Keratinocyte (primary cell): ENCODE measurements at regions not wholly inside any gene's neighbourhood (a gene's known extent, or its start where the extent isn't known, plus 50 kb on each side); places are given as distances from the start of the nearest gene placed in this dataset.

Experiments used
- DNase-seq: peaks from one replicate; pipeline ENCODE4 v3.0.0-alpha.2; 2011; ENCODE audit warnings: low read depth, missing footprints, low spot score
- FAIRE-seq: peaks from 2 replicates; lab custom pipeline; 2011; peaks lifted over from hg19 to GRCh38; lab: Jason Lieb, UNC
- H2AFZ ChIP-seq: 2 replicates; pipeline ENCODE4 v1.6.0; 2012; ENCODE audit warnings: low read length, control low read depth, inconsistent platforms; ENCODE audit not compliant: control insufficient read depth
- H3K27ac ChIP-seq: 2 replicates; pipeline ENCODE4 v1.5.1; 2011; ENCODE audit warnings: low read length; ENCODE audit not compliant: control insufficient read depth, insufficient read depth
- H3K27me3 ChIP-seq: 3 replicates; pipeline ENCODE4 v1.6.0; 2011; ENCODE audit warnings: low read length; ENCODE audit not compliant: control insufficient read depth, insufficient read depth; ENCODE audit errors: extremely low read depth
- H3K36me3 ChIP-seq, 2 experiments: 2 replicates in 1 of 2; 3 replicates in 1 of 2; pipeline ENCODE4 v1.5.1; 2011; ENCODE audit warnings: low read length in 2 of 2, mild to moderate bottlenecking in 1 of 2; ENCODE audit not compliant: control insufficient read depth in 2 of 2, insufficient read depth in 2 of 2; ENCODE audit errors: extremely low read depth in 1 of 2
- H3K4me1 ChIP-seq: 3 replicates; pipeline ENCODE4 v1.5.1; 2011; ENCODE audit warnings: low read length; ENCODE audit not compliant: control insufficient read depth, insufficient read depth; ENCODE audit errors: extremely low read depth
- H3K4me2 ChIP-seq: 3 replicates; pipeline ENCODE4 v1.6.0; 2011; ENCODE audit warnings: low read depth, low read length; ENCODE audit not compliant: control insufficient read depth, insufficient read depth; ENCODE audit errors: extremely low read depth
- H3K4me3 ChIP-seq, 3 experiments: fragments of 200-600 bp in 1 of 3; sonication (generic) in 1 of 3; 2 replicates in 2 of 3; 3 replicates in 1 of 3; pipeline ENCODE4 v1.5.1; 2011 to 2016; ENCODE audit warnings: low read length in 3 of 3, mild to moderate bottlenecking in 3 of 3, control low read depth in 2 of 3, inconsistent platforms in 1 of 3, low read depth in 1 of 3, mixed read lengths in 1 of 3, mixed run types in 1 of 3, moderate library complexity in 1 of 3; ENCODE audit not compliant: control insufficient read depth in 2 of 3, insufficient read depth in 2 of 3; ENCODE audit errors: extremely low read depth in 1 of 3
- H3K79me2 ChIP-seq: 2 replicates; pipeline ENCODE4 v1.6.0; 2012; ENCODE audit warnings: low read length; ENCODE audit not compliant: control insufficient read depth, insufficient read depth
- H3K9ac ChIP-seq: 3 replicates; pipeline ENCODE4 v1.6.0; 2011; ENCODE audit warnings: low read length; ENCODE audit not compliant: control insufficient read depth, insufficient read depth; ENCODE audit errors: extremely low read depth
- H3K9me1 ChIP-seq: 3 replicates; pipeline ENCODE4 v1.6.0; 2011; ENCODE audit warnings: low read length; ENCODE audit not compliant: control insufficient read depth, insufficient read depth; ENCODE audit errors: extremely low read depth
- H3K9me3 ChIP-seq: 2 replicates; pipeline ENCODE4 v1.5.1; 2012; ENCODE audit warnings: low read depth, low read length; ENCODE audit not compliant: control insufficient read depth
- H4K20me1 ChIP-seq: 3 replicates; pipeline ENCODE4 v1.6.0; 2011; ENCODE audit warnings: low read length; ENCODE audit not compliant: control insufficient read depth, insufficient read depth; ENCODE audit errors: extremely low read depth
- EZH2 ChIP-seq: IDR thresholded peaks from one replicate; pipeline ENCODE4 v1.6.1; 2012; ENCODE audit warnings: inconsistent platforms, mild to moderate bottlenecking, low read length, moderate library complexity
- dilution Hi-C: fragments of 300-500 bp; cut with MboI; formaldehyde crosslinking; loops from one replicate; pipeline ENCODE4 v1.7.0; 2020; ENCODE audit warnings: low sequenced_read_pairs; ENCODE audit not compliant: extremely low pct_ligation_motif_present
- TF ChIP-seq, protein P1 (sequence below), 3 experiments: IDR thresholded peaks in 1 of 3; conservative IDR thresholded peaks in 1 of 3; optimal IDR thresholded peaks in 1 of 3; 2 replicates in 2 of 3; 3 replicates in 1 of 3; pipeline versions ENCODE3 to v1.5.1; 2011; ENCODE audit warnings: low read length in 3 of 3, mild to moderate bottlenecking in 3 of 3, moderate library complexity in 2 of 3, control low read depth in 1 of 3, inconsistent platforms in 1 of 3; ENCODE audit not compliant: insufficient read depth in 2 of 3; ENCODE audit errors: extremely low read depth in 1 of 3

GRCh38 chr6:28693751-28694443 is 168.2 kb downstream of the GPX5 start:
- no peaks in the 10 kb centered on the region for H4K20me1 ChIP-seq
- H3K9ac ChIP-seq = no peak overlapping the region
- no peaks in the 10 kb centered on the region for H3K36me3 ChIP-seq
- peaks cover 12% of the 10 kb centered on the region for H3K27me3 ChIP-seq
- no peaks in the 10 kb centered on the region for H3K9me1 ChIP-seq
- H3K4me2 ChIP-seq = peak overlapping the region; percentile 58
- no peak overlapping the region for H3K27ac ChIP-seq
- peak overlapping the region in 1 of 3 experiments; percentile 50 for H3K4me3 ChIP-seq
- DNase-seq (no peak), FAIRE-seq (no peak)
- no peaks in the 10 kb centered on the region for H3K9me3 ChIP-seq
- H2AFZ ChIP-seq = peak overlapping the region; percentile 64
- peaks cover 17% of the 10 kb centered on the region for H3K4me1 ChIP-seq
- TF ChIP-seq EZH2 = no peak
- TF ChIP-seq, protein P1, sequence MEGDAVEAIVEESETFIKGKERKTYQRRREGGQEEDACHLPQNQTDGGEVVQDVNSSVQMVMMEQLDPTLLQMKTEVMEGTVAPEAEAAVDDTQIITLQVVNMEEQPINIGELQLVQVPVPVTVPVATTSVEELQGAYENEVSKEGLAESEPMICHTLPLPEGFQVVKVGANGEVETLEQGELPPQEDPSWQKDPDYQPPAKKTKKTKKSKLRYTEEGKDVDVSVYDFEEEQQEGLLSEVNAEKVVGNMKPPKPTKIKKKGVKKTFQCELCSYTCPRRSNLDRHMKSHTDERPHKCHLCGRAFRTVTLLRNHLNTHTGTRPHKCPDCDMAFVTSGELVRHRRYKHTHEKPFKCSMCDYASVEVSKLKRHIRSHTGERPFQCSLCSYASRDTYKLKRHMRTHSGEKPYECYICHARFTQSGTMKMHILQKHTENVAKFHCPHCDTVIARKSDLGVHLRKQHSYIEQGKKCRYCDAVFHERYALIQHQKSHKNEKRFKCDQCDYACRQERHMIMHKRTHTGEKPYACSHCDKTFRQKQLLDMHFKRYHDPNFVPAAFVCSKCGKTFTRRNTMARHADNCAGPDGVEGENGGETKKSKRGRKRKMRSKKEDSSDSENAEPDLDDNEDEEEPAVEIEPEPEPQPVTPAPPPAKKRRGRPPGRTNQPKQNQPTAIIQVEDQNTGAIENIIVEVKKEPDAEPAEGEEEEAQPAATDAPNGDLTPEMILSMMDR (optimal IDR thresholded peaks at IDR 0.05 in 1 of 3, IDR thresholded peaks at IDR 0.05 in 1 of 3, conservative IDR thresholded peaks at IDR 0.05 in 1 of 3; ENCODE audit: extremely low read depth in 1 of 3, insufficient read depth in 2 of 3, low read length in 3 of 3) = no peak
- H3K79me2 ChIP-seq = no peaks in the 10 kb centered on the region
- dilution Hi-C loops = no loop called here

DNA sequence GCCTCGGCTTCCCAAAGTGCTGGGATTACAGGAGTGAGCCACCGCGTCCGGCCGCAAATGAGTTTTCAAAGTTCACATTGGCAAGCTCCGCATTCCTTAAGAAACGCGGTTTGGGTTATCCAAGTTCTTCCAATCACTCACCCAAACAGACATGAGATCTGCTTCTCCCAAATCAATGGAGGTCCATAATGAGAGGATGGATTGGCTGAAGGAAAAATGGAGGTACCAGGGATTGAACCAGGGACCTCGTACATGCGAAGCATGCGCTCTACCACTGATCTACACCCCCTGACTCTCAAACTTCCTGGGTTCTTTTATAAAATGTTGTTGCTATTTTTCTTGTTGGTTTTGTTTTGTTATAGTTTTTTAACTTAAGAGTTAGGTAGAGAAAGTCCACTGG is 170.0 kb downstream of the GPX5 start:
- FAIRE-seq (no peak), DNase-seq (peak; percentile 66)
- no peak overlapping the region for H3K9ac ChIP-seq
- no peaks in the 10 kb centered on the region for H3K36me3 ChIP-seq
- no peaks in the 10 kb centered on the region for H3K79me2 ChIP-seq
- no peak overlapping the region for H2AFZ ChIP-seq
- peaks cover 12% of the 10 kb centered on the region for H3K27me3 ChIP-seq
- H3K4me2 ChIP-seq = peak overlapping the region; percentile 34
- H4K20me1 ChIP-seq = no peaks in the 10 kb centered on the region
- TF ChIP-seq, protein P1 (optimal IDR thresholded peaks at IDR 0.05 in 1 of 3, IDR thresholded peaks at IDR 0.05 in 1 of 3, conservative IDR thresholded peaks at IDR 0.05 in 1 of 3; ENCODE audit: extremely low read depth in 1 of 3, insufficient read depth in 2 of 3, low read length in 3 of 3) = no peak
- no peak for TF ChIP-seq EZH2
- H3K4me3 ChIP-seq = peak overlapping the region in 1 of 3 experiments; percentile 38
- H3K27ac ChIP-seq = no peak overlapping the region
- H3K9me1 ChIP-seq = no peaks in the 10 kb centered on the region
- dilution Hi-C loops = no loop called here
- H3K9me3 ChIP-seq = no peaks in the 10 kb centered on the region
- H3K4me1 ChIP-seq = peaks cover 17% of the 10 kb centered on the region
